ENCODE measurements at regions not wholly inside any gene's neighbourhood (a gene's known extent, or its start where the extent isn't known, plus 50 kb on each side); places are given as distances from the start of the nearest gene placed in this dataset.

DNA sequence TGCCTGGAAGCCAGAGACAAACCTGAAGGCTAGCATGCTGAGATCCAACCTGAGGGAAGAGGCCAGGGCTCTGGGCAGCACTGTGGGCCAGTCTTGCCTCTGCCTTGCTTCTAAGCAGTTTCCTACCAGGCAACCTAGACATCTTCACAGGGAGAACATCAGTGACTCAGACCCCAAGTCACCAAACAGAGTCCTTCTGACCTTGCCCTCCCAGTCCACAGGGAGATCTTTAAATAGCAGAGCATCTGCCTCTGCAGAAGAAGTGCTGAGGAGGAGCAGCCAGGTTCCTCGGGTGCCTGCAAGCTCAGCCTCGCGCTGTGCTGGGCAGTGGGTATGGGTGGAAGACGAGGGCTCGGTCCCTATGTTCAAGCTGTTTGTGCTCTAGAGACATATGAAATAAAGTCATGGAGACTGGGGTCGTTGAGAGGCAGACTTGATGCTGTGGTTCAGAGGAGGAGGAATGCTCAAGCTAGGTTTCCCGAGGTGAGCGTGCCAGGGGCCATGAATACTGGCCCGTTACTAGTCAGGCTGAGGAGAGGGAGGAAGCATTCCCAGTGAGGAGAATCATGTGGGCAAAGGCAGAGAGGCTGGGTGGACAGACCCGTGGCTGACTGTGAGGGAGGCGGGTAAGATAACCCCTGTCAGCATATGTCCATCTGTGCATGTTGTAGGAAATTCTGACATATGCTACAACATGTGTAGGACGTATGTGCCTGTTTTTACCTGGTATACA, 66.5 kb downstream of the BOLA3 start:
- TF ChIP-seq, protein P1, sequence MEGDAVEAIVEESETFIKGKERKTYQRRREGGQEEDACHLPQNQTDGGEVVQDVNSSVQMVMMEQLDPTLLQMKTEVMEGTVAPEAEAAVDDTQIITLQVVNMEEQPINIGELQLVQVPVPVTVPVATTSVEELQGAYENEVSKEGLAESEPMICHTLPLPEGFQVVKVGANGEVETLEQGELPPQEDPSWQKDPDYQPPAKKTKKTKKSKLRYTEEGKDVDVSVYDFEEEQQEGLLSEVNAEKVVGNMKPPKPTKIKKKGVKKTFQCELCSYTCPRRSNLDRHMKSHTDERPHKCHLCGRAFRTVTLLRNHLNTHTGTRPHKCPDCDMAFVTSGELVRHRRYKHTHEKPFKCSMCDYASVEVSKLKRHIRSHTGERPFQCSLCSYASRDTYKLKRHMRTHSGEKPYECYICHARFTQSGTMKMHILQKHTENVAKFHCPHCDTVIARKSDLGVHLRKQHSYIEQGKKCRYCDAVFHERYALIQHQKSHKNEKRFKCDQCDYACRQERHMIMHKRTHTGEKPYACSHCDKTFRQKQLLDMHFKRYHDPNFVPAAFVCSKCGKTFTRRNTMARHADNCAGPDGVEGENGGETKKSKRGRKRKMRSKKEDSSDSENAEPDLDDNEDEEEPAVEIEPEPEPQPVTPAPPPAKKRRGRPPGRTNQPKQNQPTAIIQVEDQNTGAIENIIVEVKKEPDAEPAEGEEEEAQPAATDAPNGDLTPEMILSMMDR (conservative IDR thresholded peaks at IDR 0.05 in 1 of 2, IDR thresholded peaks at IDR 0.05 in 1 of 2; ENCODE audit: low read depth in 1 of 2, low read length in 2 of 2), result no peak
- no peak for TF ChIP-seq EZH2 (IDR thresholded peaks at IDR 0.05; ENCODE audit: low read length, missing control alignments)

Data from fibroblast of lung (primary cell).